ENCODE measurements at regions not wholly inside any gene's neighbourhood (a gene's known extent, or its start where the extent isn't known, plus 50 kb on each side); places are given as distances from the start of the nearest gene placed in this dataset.
"Not testable (repeated sequence)": the region's sequence is repeated elsewhere in the genome, so short reads cannot be mapped to it uniquely, and the experiment has no call there.

GRCh38 chr21:22813201-22813600 is 1815.0 kb downstream of the NCAM2 start (continued):
- TF ChIP-seq CBX5 (IDR thresholded peaks at IDR 0.05; ENCODE audit: low read depth, low read length), result no peak
- TF ChIP-seq SIRT6 (IDR thresholded peaks at IDR 0.05; ENCODE audit: low read length), result no peak
- TF ChIP-seq SAP30 (IDR thresholded peaks at IDR 0.05; ENCODE audit: insufficient read depth, insufficient replicate concordance, low read length), result no peak

GRCh38 chr21:22818681-22819485 is 1820.7 kb downstream of the NCAM2 start:
- H3K4ac ChIP-seq (replicated peaks; ENCODE audit: insufficient read length, low read depth, low read length); H2BK12ac ChIP-seq (ENCODE audit: low read depth, low read length); H3K56ac ChIP-seq (replicated peaks; ENCODE audit: insufficient read length, low read depth, low read length); H2AK5ac ChIP-seq (ENCODE audit: low read depth, low read length); H3K18ac ChIP-seq (ENCODE audit: extremely low read depth, low read length); H3K27me3 ChIP-seq (replicated peaks in 1 of 4; ENCODE audit: control insufficient read depth in 3 of 4, extremely low read depth in 1 of 4, insufficient read depth in 3 of 4, low read length in 3 of 4); CTCF ChIA-PET (ENCODE audit: partially characterized antibody); DNase-seq (ENCODE audit: low read depth in 1 of 2, low spot score in 2 of 2); H2BK5ac ChIP-seq (ENCODE audit: low read depth, low read length); H2BK20ac ChIP-seq (ENCODE audit: low read length); H4K8ac ChIP-seq (ENCODE audit: extremely low read depth, insufficient read depth, low read length); H3K14ac ChIP-seq (ENCODE audit: insufficient read length); H2BK15ac ChIP-seq (ENCODE audit: low read length); FAIRE-seq; H3K36me3 ChIP-seq (ENCODE audit: control insufficient read depth in 2 of 4, insufficient read depth in 4 of 4, low read length in 3 of 4); H3K79me1 ChIP-seq (ENCODE audit: low read depth, low read length); H3K4me1 ChIP-seq (replicated peaks in 1 of 4; ENCODE audit: control insufficient read depth in 3 of 4, insufficient read depth in 4 of 4, low read length in 3 of 4); H2BK120ac ChIP-seq (replicated peaks; ENCODE audit: low read depth, low read length); POLR2A ChIA-PET (ENCODE audit: partially characterized antibody); H3K4me2 ChIP-seq (ENCODE audit: insufficient read depth in 1 of 2, low read depth in 2 of 2, low read length in 2 of 2); H4K91ac ChIP-seq (replicated peaks; ENCODE audit: insufficient read length, low read length); H3K4me3 ChIP-seq (ENCODE audit: extremely low read depth in 1 of 4, insufficient read depth in 2 of 4, low read depth in 3 of 4, low read length in 4 of 4); H3K9ac ChIP-seq (replicated peaks in 1 of 4; ENCODE audit: extremely low read depth in 1 of 4, low read depth in 3 of 4, low read length in 3 of 4); H4K5ac ChIP-seq (ENCODE audit: insufficient read length, low read depth, low read length); H3K23me2 ChIP-seq (ENCODE audit: low read depth, low read length); H4K20me1 ChIP-seq (replicated peaks in 1 of 2; ENCODE audit: control insufficient read depth in 1 of 2, insufficient read depth in 2 of 2, low read length in 2 of 2); H3K23ac ChIP-seq (ENCODE audit: insufficient read length); H3K79me2 ChIP-seq (ENCODE audit: control insufficient read depth in 1 of 2, insufficient read depth in 2 of 2, low read length in 2 of 2); H3K9me3 ChIP-seq (ENCODE audit: insufficient read depth in 2 of 2, low read depth in 1 of 2, low read length in 1 of 2); H3K27ac ChIP-seq (ENCODE audit: low read depth, low read length); H2AFZ ChIP-seq (ENCODE audit: low read length): not testable (repeated sequence)
- WGBS, 2 experiments (ENCODE audit: extremely low coverage in 1 of 2, insufficient coverage in 1 of 2, insufficient read length in 1 of 2, insufficient replicate concordance in 2 of 2, low coverage in 1 of 2, low lambda C conversion rate in 2 of 2, missing lambda C conversion rate in 1 of 2), result 97% methylated on average over 17 of the region's 40 CpGs; no CpG with 5 or more reads in 1 of the 2 experiments

Data from H1 (cell line).